Activated CD4-positive, alpha-beta memory T cell treated with anti-CD3 and anti-CD28 coated beads for 36 hours (primary cell): ENCODE measurements at regions not wholly inside any gene's neighbourhood (a gene's known extent, or its start where the extent isn't known, plus 50 kb on each side); places are given as distances from the start of the nearest gene placed in this dataset.

ENCODE experiments used
- CTCF ChIA-PET: fragments of 350-600 bp; sonication (Branson Sonifier 250); formaldehyde crosslinking; loops from one replicate; lab custom pipeline; 2021; ENCODE audit warnings: antibody characterized with exemption, inconsistent platforms; lab: Charles Lee
- POLR2A ChIA-PET: fragments of 350-600 bp; sonication (Branson Sonifier 250); formaldehyde crosslinking; loops from one replicate; lab custom pipeline; 2021; ENCODE audit warnings: antibody characterized with exemption; lab: Charles Lee
- DNase-seq: peaks from one replicate; pipeline ENCODE4 v3.0.0-alpha.2; 2020
- H3K27ac Mint-ChIP-seq: one replicate; pipeline ENCODE4 v1.8.0; 2021; ENCODE audit warnings: mixed read lengths
- H3K27me3 Mint-ChIP-seq: one replicate; pipeline ENCODE4 v1.8.0; 2021; ENCODE audit warnings: mixed read lengths
- H3K36me3 Mint-ChIP-seq: one replicate; pipeline ENCODE4 v1.8.0; 2021; ENCODE audit warnings: mixed read lengths
- H3K4me1 Mint-ChIP-seq: one replicate; pipeline ENCODE4 v1.8.0; 2021; ENCODE audit warnings: low read depth, mixed read lengths
- H3K4me3 Mint-ChIP-seq: one replicate; pipeline ENCODE4 v1.8.0; 2021; ENCODE audit warnings: mild to moderate bottlenecking, mixed read lengths
- H3K9me3 Mint-ChIP-seq: one replicate; pipeline ENCODE4 v1.8.0; 2021; ENCODE audit warnings: mixed read lengths
- intact Hi-C: fragments of 100-400 bp; cut with micrococcal nuclease; formaldehyde crosslinking; loops from one replicate; pipeline ENCODE4 v1.15.1; 2023

DNA sequence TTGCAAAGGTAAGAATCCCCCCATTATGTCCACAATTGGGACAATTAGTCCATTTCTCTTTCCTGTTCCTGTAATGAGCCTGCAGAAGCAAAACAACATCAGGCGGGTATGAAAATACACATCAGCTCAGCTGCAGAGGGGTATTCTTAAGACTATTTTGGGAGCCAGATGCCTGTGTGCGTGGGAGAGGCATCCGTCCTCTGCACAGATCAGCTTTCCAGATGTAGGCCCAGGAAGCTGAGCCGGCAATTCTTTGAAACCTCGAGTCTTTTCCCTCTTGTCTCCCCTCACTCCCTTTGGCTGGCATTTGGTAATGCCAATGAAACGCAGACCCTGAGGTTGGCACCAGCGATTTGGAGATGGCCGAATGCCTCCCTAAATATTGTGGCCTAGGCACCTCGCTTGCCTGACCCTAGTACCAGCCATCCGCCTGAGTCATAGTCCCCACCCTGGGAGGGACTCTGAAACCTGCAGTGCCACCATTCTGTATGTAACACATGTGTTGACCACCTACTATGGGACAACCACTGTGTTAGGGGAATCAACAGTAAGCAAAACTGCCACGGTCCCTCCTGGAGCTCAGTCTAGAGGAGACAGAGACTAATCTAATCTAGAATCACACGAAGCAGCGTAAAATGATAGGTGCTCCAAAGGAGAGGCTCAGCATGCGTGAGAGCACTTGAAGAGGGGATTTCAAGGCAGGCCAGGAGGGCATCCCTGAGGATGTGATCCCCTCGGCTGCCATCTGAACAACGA, 603.0 kb downstream of the MATN1 start:
- POLR2A ChIA-PET, result no interaction called here
- Mint-ChIP-seq H3K4me3 (no peak overlapping the region), H3K9me3 (no peaks in the 10 kb centered on the region), H3K27me3 (no peaks in the 10 kb centered on the region), H3K4me1 (no peaks in the 10 kb centered on the region), H3K27ac (no peak overlapping the region), H3K36me3 (no peaks in the 10 kb centered on the region)
- intact Hi-C loops, result no loop called here
- CTCF ChIA-PET, result no interaction called here
- DNase-seq, result no peak

- no peak overlapping the region for H3K4me3 Mint-ChIP-seq
- no peaks in the 10 kb centered on the region for H3K36me3 Mint-ChIP-seq
- no peaks in the 10 kb centered on the region for H3K9me3 Mint-ChIP-seq
- H3K27me3 Mint-ChIP-seq, result no peaks in the 10 kb centered on the region
- CTCF ChIA-PET, result no interaction called here
- no peaks in the 10 kb centered on the region for H3K4me1 Mint-ChIP-seq
- intact Hi-C loops, result no loop called here
- DNase-seq, result no peak
- H3K27ac Mint-ChIP-seq, result no peak overlapping the region
- POLR2A ChIA-PET, result no interaction called here
These were observed 605.7 kb downstream of the MATN1 start for GRCh38 chr1:30117685-30118084.

- Mint-ChIP-seq H3K36me3 (no peaks in the 10 kb centered on the region), H3K9me3 (no peaks in the 10 kb centered on the region), H3K4me3 (no peak overlapping the region), H3K4me1 (no peaks in the 10 kb centered on the region), H3K27ac (no peak overlapping the region), H3K27me3 (peaks cover 27% of the 10 kb centered on the region)
- CTCF ChIA-PET, result interaction anchor here (1.1 kb wide), 1 partner anchor 875 kb away, joined by 3 read pairs; the partner anchor contains the start of gene PTPRU
- DNase-seq, result peak; percentile 43
- POLR2A ChIA-PET, result no interaction called here
- intact Hi-C loops, result no loop called here
These were observed 612.0 kb downstream of the MATN1 start for GRCh38 chr1:30111431-30111830.

- Mint-ChIP-seq H3K36me3 (no peaks in the 10 kb centered on the region), H3K4me1 (no peaks in the 10 kb centered on the region), H3K4me3 (no peak overlapping the region), H3K27me3 (peaks cover 27% of the 10 kb centered on the region), H3K27ac (no peak overlapping the region), H3K9me3 (no peaks in the 10 kb centered on the region)
- intact Hi-C loops, result no loop called here
- CTCF ChIA-PET, result interaction anchor here (1.1 kb wide), 1 partner anchor 874 kb away, joined by 3 read pairs; the partner anchor contains the start of gene PTPRU
- POLR2A ChIA-PET, result no interaction called here
- no peak for DNase-seq
These were observed 612.5 kb downstream of the MATN1 start for GRCh38 chr1:30110846-30111245.

GRCh38 chr1:30109853-30110252, 613.5 kb downstream of the MATN1 start:
- CTCF ChIA-PET, result no interaction called here
- no peak overlapping the region for H3K4me3 Mint-ChIP-seq
- no peaks in the 10 kb centered on the region for H3K4me1 Mint-ChIP-seq
- DNase-seq, result no peak
- H3K9me3 Mint-ChIP-seq, result no peaks in the 10 kb centered on the region
- no peaks in the 10 kb centered on the region for H3K36me3 Mint-ChIP-seq
- POLR2A ChIA-PET, result no interaction called here
- H3K27me3 Mint-ChIP-seq, result peaks cover 27% of the 10 kb centered on the region
- no peak overlapping the region for H3K27ac Mint-ChIP-seq
- intact Hi-C loops, result no loop called here

DNA sequence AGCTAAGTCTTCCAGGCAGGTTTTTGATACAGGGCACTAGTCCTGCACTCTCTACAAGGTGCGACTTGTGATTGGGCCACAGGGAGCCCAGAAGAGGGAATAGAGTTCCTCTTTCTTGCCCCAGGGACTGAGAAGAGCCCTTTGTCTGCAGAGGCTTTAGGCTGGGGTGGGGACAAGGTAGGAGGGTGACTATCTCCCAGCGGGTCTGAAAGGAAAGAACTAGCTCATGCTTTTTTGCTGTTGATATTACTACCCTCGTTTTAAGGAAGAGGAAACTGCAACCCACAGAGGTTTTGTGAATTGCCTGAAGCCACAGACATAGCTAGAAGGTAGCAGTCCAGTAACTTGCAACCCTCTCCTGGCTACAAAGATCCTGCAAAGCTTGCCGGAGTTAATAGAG, 615.2 kb downstream of the MATN1 start:
- no peaks in the 10 kb centered on the region for H3K36me3 Mint-ChIP-seq
- H3K27ac Mint-ChIP-seq, result no peak overlapping the region
- CTCF ChIA-PET, result interaction anchor here (0.9 kb wide), 1 partner anchor 10 kb away, joined by 3 read pairs; no protein-coding TSS in a partner anchor
- intact Hi-C loops, result no loop called here
- no peaks in the 10 kb centered on the region for H3K4me1 Mint-ChIP-seq
- POLR2A ChIA-PET, result no interaction called here
- DNase-seq, result no peak
- peaks cover 33% of the 10 kb centered on the region for H3K27me3 Mint-ChIP-seq
- no peaks in the 10 kb centered on the region for H3K9me3 Mint-ChIP-seq
- no peak overlapping the region for H3K4me3 Mint-ChIP-seq

DNA sequence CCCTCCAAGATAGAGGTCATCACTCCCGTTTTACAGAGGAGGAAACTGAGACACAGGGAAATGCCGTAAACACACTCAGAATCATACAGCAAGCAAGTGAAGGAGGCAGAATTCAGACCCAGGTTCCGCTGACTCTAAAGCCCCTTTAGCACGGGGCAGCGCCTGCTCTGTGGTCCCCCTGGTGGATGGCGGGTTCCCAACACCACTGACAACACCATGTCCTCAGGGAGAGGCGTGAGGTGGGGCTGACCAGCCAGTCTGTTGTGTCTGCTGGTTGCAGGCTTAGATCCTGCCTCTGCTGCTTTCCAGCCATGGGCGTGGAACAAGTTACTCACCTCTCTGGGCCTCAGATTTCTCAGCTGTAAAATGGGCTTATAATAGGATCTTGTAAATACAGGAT, 617.3 kb downstream of the MATN1 start:
- POLR2A ChIA-PET, result no interaction called here
- CTCF ChIA-PET, result no interaction called here

DNA sequence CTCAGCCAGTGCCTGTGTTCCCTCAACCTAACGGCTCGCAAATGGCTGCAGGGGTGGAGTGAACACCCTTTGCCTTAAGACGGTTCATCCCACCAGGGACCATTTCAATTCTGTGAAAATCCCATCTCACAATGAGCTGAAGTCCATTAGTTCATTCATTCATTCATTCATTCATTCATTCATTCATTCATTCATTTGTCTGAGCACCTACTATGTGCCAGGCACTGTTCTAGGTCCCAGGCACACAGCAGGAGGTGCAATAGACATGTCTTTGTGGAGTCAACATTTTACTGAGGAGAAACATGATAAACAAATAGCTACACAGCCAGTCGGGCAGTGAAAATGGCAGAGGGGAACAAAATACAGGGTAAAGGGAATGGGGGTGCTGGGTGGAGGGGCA, 618.8 kb downstream of the MATN1 start:
- ChIA-PET CTCF (no interaction called here), POLR2A (no interaction called here)
- intact Hi-C loops, result no loop called here
- H3K27ac Mint-ChIP-seq, result no peak overlapping the region
- no peak overlapping the region for H3K4me3 Mint-ChIP-seq
- no peak for DNase-seq
- H3K27me3 Mint-ChIP-seq, result peaks cover 24% of the 10 kb centered on the region
- H3K9me3 Mint-ChIP-seq, result no peaks in the 10 kb centered on the region
- no peaks in the 10 kb centered on the region for H3K4me1 Mint-ChIP-seq
- no peaks in the 10 kb centered on the region for H3K36me3 Mint-ChIP-seq

More for the DNA sequence above, 617.3 kb downstream of the MATN1 start:
- Mint-ChIP-seq H3K36me3 (no peaks in the 10 kb centered on the region), H3K27ac (no peak overlapping the region), H3K27me3 (peaks cover 31% of the 10 kb centered on the region), H3K4me1 (no peaks in the 10 kb centered on the region), H3K9me3 (no peaks in the 10 kb centered on the region), H3K4me3 (no peak overlapping the region)
- intact Hi-C loops, result no loop called here
- peak; percentile 10 for DNase-seq

DNA sequence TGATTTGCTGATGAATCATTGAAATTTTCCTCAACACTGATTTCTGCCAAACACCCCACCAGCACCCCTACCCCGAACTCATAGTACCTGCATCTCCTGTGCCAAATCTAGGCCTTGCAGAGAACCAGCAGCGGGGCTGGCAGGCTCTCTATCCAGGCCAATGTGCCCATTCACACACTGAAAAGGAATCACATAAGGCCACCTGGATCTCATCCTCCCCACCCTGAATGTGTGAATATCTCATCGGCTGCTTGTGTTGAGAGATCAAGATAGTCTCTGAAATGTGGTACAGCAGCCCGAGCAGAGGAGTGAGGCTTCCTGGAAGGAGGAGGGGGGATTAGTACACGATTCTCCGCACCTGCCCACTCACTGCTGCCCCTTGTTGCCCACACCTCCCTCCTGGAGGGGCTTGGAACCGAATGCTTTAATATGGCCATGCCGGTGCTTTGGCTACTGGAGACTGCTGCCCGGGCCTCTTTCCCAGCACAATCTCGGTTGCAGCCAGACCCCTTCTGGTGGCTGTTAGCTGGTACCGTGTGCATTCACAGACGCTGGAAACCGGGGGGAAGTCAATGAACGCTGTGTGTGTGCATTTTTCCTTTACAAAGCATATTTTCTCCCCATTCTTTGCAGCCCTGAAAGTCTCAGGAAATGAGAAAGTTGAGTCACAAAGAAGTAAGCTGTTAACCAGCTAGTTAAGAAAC, 619.5 kb downstream of the MATN1 start:
- POLR2A ChIA-PET, result no interaction called here
- Mint-ChIP-seq H3K9me3 (no peaks in the 10 kb centered on the region), H3K27ac (no peak overlapping the region), H3K4me3 (no peak overlapping the region), H3K4me1 (no peaks in the 10 kb centered on the region), H3K27me3 (peaks cover 21% of the 10 kb centered on the region), H3K36me3 (no peaks in the 10 kb centered on the region)
- intact Hi-C loops, result no loop called here
- CTCF ChIA-PET, result no interaction called here
- DNase-seq, result no peak

- no peak for DNase-seq
- Mint-ChIP-seq H3K4me1 (no peaks in the 10 kb centered on the region), H3K9me3 (no peaks in the 10 kb centered on the region), H3K27me3 (peaks cover 20% of the 10 kb centered on the region), H3K4me3 (no peak overlapping the region), H3K36me3 (no peaks in the 10 kb centered on the region), H3K27ac (no peak overlapping the region)
- intact Hi-C loops, result no loop called here
- POLR2A ChIA-PET, result no interaction called here
- CTCF ChIA-PET, result no interaction called here
These were observed 620.8 kb downstream of the MATN1 start for GRCh38 chr1:30102605-30103004.

- no peaks in the 10 kb centered on the region for H3K4me1 Mint-ChIP-seq
- no peak for DNase-seq
- CTCF ChIA-PET, result no interaction called here
- no peak overlapping the region for H3K27ac Mint-ChIP-seq
- H3K36me3 Mint-ChIP-seq, result no peaks in the 10 kb centered on the region
- H3K27me3 Mint-ChIP-seq, result peaks cover 13% of the 10 kb centered on the region
- no peaks in the 10 kb centered on the region for H3K9me3 Mint-ChIP-seq
- no peak overlapping the region for H3K4me3 Mint-ChIP-seq
- POLR2A ChIA-PET, result no interaction called here
- intact Hi-C loops, result no loop called here
These were observed 621.7 kb downstream of the MATN1 start for GRCh38 chr1:30101487-30102227.

DNA sequence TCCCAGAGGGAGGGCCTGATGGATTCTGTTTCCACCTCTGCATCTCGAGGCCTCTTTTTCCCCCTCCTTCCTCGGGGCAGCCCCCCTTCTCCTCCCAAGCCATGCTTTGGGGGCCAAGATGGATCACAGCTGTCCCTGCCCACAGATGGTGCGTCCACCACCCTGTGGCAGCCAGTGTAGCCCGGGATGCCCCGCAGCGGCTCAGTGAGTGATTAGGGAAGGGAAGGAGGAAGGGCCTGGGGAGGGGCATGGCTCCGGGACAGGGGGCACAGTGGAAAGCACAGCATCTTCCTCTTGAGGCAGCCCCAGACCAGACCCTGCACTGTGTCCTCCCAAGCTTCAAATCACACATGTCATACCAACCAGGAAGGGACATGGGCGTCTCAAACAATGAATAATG, 622.4 kb downstream of the MATN1 start:
- CTCF ChIA-PET, result no interaction called here
- POLR2A ChIA-PET, result no interaction called here
- no peak for DNase-seq
- Mint-ChIP-seq H3K9me3 (no peaks in the 10 kb centered on the region), H3K27me3 (peaks cover 13% of the 10 kb centered on the region), H3K4me1 (no peaks in the 10 kb centered on the region), H3K27ac (no peak overlapping the region), H3K4me3 (no peak overlapping the region), H3K36me3 (no peaks in the 10 kb centered on the region)
- intact Hi-C loops, result no loop called here
